HepG2 (cell line): ENCODE measurements at regions not wholly inside any gene's neighbourhood (a gene's known extent, or its start where the extent isn't known, plus 50 kb on each side); places are given as distances from the start of the nearest gene placed in this dataset.

Experiments
- ATAC-seq: fragments of 200-7000 bp; cut with Tn5 transposase; 3 replicates; pipeline ENCODE4 v1.9.1; 2020; ENCODE audit warnings: mild to moderate bottlenecking, moderate library complexity
- BruUV-seq: library from RNA; stranded (reverse); fragments of 400-500 nt; replicated peaks from 2 replicates; lab custom pipeline; 2021; lab: Mats Ljungman, UMichigan
- CTCF ChIA-PET: fragments of 300-600 bp; formaldehyde crosslinking; extraction: SDS; loops from one replicate; lab custom pipeline; 2021; ENCODE audit warnings: low total read pairs, inconsistent platforms, low intra/inter-chr PET ratio; lab: Yijun Ruan, JAX
- POLR2A ChIA-PET: fragments of 350-600 bp; sonication (Branson Sonifier 250); formaldehyde crosslinking; loops from one replicate; lab custom pipeline; 2020; ENCODE audit warnings: antibody characterized with exemption, inconsistent platforms; lab: Yijun Ruan, JAX
- DNase-seq: peaks from one replicate; pipeline ENCODE4 v3.0.0-alpha.2; 2015; ENCODE audit warnings: low spot score
- FAIRE-seq: peaks from 3 replicates; lab custom pipeline; 2011; peaks lifted over from hg19 to GRCh38; lab: Jason Lieb, UNC
- H2AFZ ChIP-seq: one replicate; pipeline ENCODE4 v1.6.1; 2011; ENCODE audit warnings: low read length, inconsistent platforms
- H3K27ac ChIP-seq: fragments of 300-600 bp; 3 replicates; pipeline ENCODE4 v1.8.0; 2011; ENCODE audit warnings: mixed run types, mild to moderate bottlenecking, mixed read lengths, low read length, inconsistent platforms; ENCODE audit not compliant: insufficient read depth; ENCODE audit errors: extremely low read length
- H3K27me3 ChIP-seq, 2 experiments: fragments of 200-600 bp in 1 of 2; 2 replicates in 1 of 2; 3 replicates in 1 of 2; pipeline versions ENCODE4 v1.6.0 to v1.8.0; 2011; ENCODE audit warnings: low read length in 2 of 2, mild to moderate bottlenecking in 2 of 2, moderate library complexity in 2 of 2, inconsistent platforms in 1 of 2; ENCODE audit not compliant: insufficient read depth in 2 of 2, control insufficient read depth in 1 of 2
- H3K36me3 ChIP-seq, 2 experiments: fragments of 200-600 bp in 1 of 2; replicated peaks in 1 of 2; 2 replicates in 1 of 2; 3 replicates in 1 of 2; pipeline versions ENCODE4 v1.5.1 to v1.8.0; 2011; ENCODE audit warnings: low read length in 2 of 2, inconsistent platforms in 1 of 2; ENCODE audit not compliant: insufficient read depth in 2 of 2, control insufficient read depth in 1 of 2
- H3K4me1 ChIP-seq: 2 replicates; pipeline ENCODE4 v1.5.1; 2012; ENCODE audit warnings: low read length, inconsistent platforms; ENCODE audit not compliant: insufficient read depth
- H3K4me2 ChIP-seq: 2 replicates; pipeline ENCODE4 v1.6.0; 2011; ENCODE audit warnings: low read depth, low read length, inconsistent platforms
- H3K4me3 ChIP-seq, 3 experiments: fragments of 200-600 bp in 1 of 3; sonication (generic), shearing (Covaris generic) in 1 of 3; replicated peaks in 1 of 3; 2 replicates each; pipeline ENCODE4 v1.5.1; 2011 to 2016; ENCODE audit warnings: low read length in 3 of 3, inconsistent platforms in 2 of 3, low read depth in 2 of 3, mild to moderate bottlenecking in 2 of 3, control low read depth in 1 of 3, mixed read lengths in 1 of 3; ENCODE audit not compliant: insufficient read depth in 1 of 3
- H3K79me2 ChIP-seq: one replicate; pipeline ENCODE4 v1.6.1; 2011; ENCODE audit warnings: low read length, inconsistent platforms; ENCODE audit not compliant: insufficient read depth
- H3K9ac ChIP-seq: 2 replicates; pipeline ENCODE4 v1.6.0; 2011; ENCODE audit warnings: mild to moderate bottlenecking, low read depth, low read length, inconsistent platforms; ENCODE audit not compliant: insufficient read depth
- H3K9me3 ChIP-seq: 2 replicates; pipeline ENCODE4 v1.5.1; 2012; ENCODE audit warnings: mild to moderate bottlenecking, low read length
- H4K20me1 ChIP-seq: 2 replicates; pipeline ENCODE4 v1.6.0; 2011; ENCODE audit warnings: inconsistent platforms, mild to moderate bottlenecking, low read length, moderate library complexity; ENCODE audit not compliant: insufficient read depth
- MTA1 ChIP-seq: sonication (generic); formaldehyde crosslinking; IDR thresholded peaks from 2 replicates; pipeline ENCODE4 v1.4.0; 2020; ENCODE audit warnings: missing genetic modification reagents, mild to moderate bottlenecking, borderline replicate concordance
- NRL ChIP-seq: sonication (generic); formaldehyde crosslinking; IDR thresholded peaks from 2 replicates; pipeline ENCODE4 v1.5.0; 2020; ENCODE audit warnings: missing genetic modification reagents, mild to moderate bottlenecking, moderate library complexity, borderline replicate concordance
- SATB2 ChIP-seq: sonication (generic); formaldehyde crosslinking; IDR thresholded peaks from 2 replicates; pipeline ENCODE4 v1.5.0; 2020; ENCODE audit warnings: missing genetic modification reagents
- SMAD3 ChIP-seq: sonication (generic); formaldehyde crosslinking; IDR thresholded peaks from 2 replicates; pipeline ENCODE4 v1.4.0; 2020; ENCODE audit warnings: missing genetic modification reagents
- SRSF9 ChIP-seq: fragments of 200-400 bp; formaldehyde crosslinking; IDR thresholded peaks from 2 replicates; pipeline ENCODE4 v1.6.1; 2018; ENCODE audit warnings: borderline replicate concordance, mild to moderate bottlenecking, low read depth, low read length; ENCODE audit not compliant: insufficient read depth, poor library complexity, severe bottlenecking
- YEATS4 ChIP-seq: sonication (generic); formaldehyde crosslinking; IDR thresholded peaks from 2 replicates; pipeline ENCODE4 v1.4.0; 2020; ENCODE audit warnings: missing genetic modification reagents, borderline replicate concordance
- ZFY ChIP-seq: sonication (generic); formaldehyde crosslinking; IDR thresholded peaks from 2 replicates; pipeline ENCODE4 v1.4.0; 2020; ENCODE audit warnings: missing genetic modification reagents
- ZNF12 ChIP-seq: sonication (generic); formaldehyde crosslinking; IDR thresholded peaks from 2 replicates; pipeline ENCODE4 v1.5.0; 2020; ENCODE audit warnings: missing genetic modification reagents
- ZNF207 ChIP-seq: fragments of 450-650 bp; IDR thresholded peaks from 2 replicates; pipeline ENCODE4 v1.6.1; 2016; ENCODE audit warnings: antibody characterized with exemption, borderline replicate concordance
- ZNF567 ChIP-seq: sonication (generic); formaldehyde crosslinking; IDR thresholded peaks from 2 replicates; pipeline ENCODE4 v1.8.1; 2023; ENCODE audit warnings: mild to moderate bottlenecking, missing genetic modification reagents, borderline replicate concordance
- ZNF589 ChIP-seq: sonication (generic); formaldehyde crosslinking; conservative IDR thresholded peaks from 2 replicates; pipeline ENCODE4 v1.8.0; 2022; ENCODE audit warnings: mild to moderate bottlenecking, moderate library complexity, missing genetic modification reagents
- ZNF670 ChIP-seq: sonication (generic); formaldehyde crosslinking; IDR thresholded peaks from 2 replicates; pipeline ENCODE4 v1.8.0; 2022; ENCODE audit warnings: mild to moderate bottlenecking, missing genetic modification reagents, borderline replicate concordance
- ZNF878 ChIP-seq: sonication (generic); formaldehyde crosslinking; IDR thresholded peaks from 2 replicates; pipeline ENCODE4 v1.8.1; 2023; ENCODE audit warnings: mild to moderate bottlenecking, missing genetic modification reagents, moderate library complexity
- ZNF891 ChIP-seq: sonication (generic); formaldehyde crosslinking; IDR thresholded peaks from 2 replicates; pipeline ENCODE4 v1.5.0; 2020; ENCODE audit warnings: mild to moderate bottlenecking, missing genetic modification reagents
- WGBS: methylation state at CpG from one replicate; pipeline ENCODE4 v1.1.6; 2017; ENCODE audit warnings: low lambda C conversion rate; 5-methylcytosine and 5-hydroxymethylcytosine counted together
- in situ Hi-C: cut with HindIII; loops from 2 replicates; pipeline ENCODE4 v1.10.0; 2017; ENCODE audit warnings: low pct_unique_long_range_greater_than_20kb; ENCODE audit not compliant: extremely low pct_ligation_motif_present
- intact Hi-C: fragments of 100-400 bp; cut with micrococcal nuclease; formaldehyde crosslinking; loops from one replicate; pipeline ENCODE4 v1.10.0; 2022; ENCODE audit not compliant: unreplicated experiment
- TF ChIP-seq, protein P1 (sequence below): sonication (generic); formaldehyde crosslinking; IDR thresholded peaks from 2 replicates; pipeline ENCODE4 v1.5.0; 2020; ENCODE audit warnings: missing genetic modification reagents
- TF ChIP-seq, protein P2 (sequence below): IDR thresholded peaks from 2 replicates; pipeline ENCODE4 v1.6.1; 2016; ENCODE audit warnings: low read depth, control low read depth
- TF ChIP-seq, protein P3 (sequence below): sonication (generic); formaldehyde crosslinking; IDR thresholded peaks from 2 replicates; pipeline ENCODE4 v1.8.1; 2023; ENCODE audit warnings: missing genetic modification reagents, mild to moderate bottlenecking, borderline replicate concordance
- TF ChIP-seq, protein P4 (sequence below): IDR thresholded peaks from 2 replicates; pipeline ENCODE4 v1.6.1; 2016; ENCODE audit warnings: missing biosample characterization, missing genetic modification reagents, low read depth
- TF ChIP-seq, protein P5 (sequence below): sonication (generic); formaldehyde crosslinking; IDR thresholded peaks from 2 replicates; pipeline ENCODE4 v1.5.0; 2020; ENCODE audit warnings: missing genetic modification reagents

DNA sequence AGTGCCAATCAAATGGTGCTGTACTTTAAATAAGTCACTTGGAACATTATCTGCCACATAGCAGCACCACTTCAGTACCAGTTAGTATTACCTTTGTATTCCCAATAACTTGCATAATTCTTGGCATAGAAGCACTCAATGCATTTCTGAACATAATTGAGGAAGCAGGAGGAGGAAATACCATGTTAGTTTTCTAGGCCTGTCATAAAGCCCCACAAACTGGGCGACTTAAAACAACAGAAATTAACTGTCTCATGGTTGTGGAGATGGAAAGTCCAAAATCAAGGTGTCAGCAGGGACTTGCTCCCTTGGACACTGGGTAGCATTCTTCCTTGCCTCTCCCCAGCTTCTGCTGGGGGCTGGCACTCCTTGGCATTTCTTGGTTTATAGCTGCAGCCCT lies 296.2 kb downstream of the HS3ST1 start:
- no peak overlapping the region for H3K4me2 ChIP-seq
- no peak for DNase-seq
- H3K4me1 ChIP-seq: no peaks in the 10 kb centered on the region
- POLR2A ChIA-PET: no interaction called here
- FAIRE-seq: no peak
- intact Hi-C loops (no loop called here), in situ Hi-C loops (no loop called here)
- H2AFZ ChIP-seq: no peak overlapping the region
- 0% methylated on average over 1 of the region's 1 CpG for WGBS
- H4K20me1 ChIP-seq: no peaks in the 10 kb centered on the region
- CTCF ChIA-PET: no interaction called here
- no peaks in the 10 kb centered on the region for H3K79me2 ChIP-seq
- no peaks in the 10 kb centered on the region for H3K36me3 ChIP-seq
- no peak for ATAC-seq
- no peak overlapping the region for H3K4me3 ChIP-seq
- H3K27ac ChIP-seq: no peak overlapping the region
- H3K9me3 ChIP-seq: peaks cover 69% of the 10 kb centered on the region
- TF ChIP-seq ZNF567 (CRISPR knock-in tag) (no peak), ZFY (CRISPR knock-in tag) (no peak), YEATS4 (CRISPR knock-in tag) (no peak), ZNF589 (CRISPR knock-in tag) (no peak), ZNF12 (CRISPR knock-in tag) (no peak), ZNF670 (CRISPR knock-in tag) (no peak), ZNF207 (no peak), ZNF891 (CRISPR knock-in tag) (no peak), SATB2 (CRISPR knock-in tag) (no peak), SMAD3 (CRISPR knock-in tag) (no peak), SRSF9 (no peak), MTA1 (no peak), NRL (no peak), ZNF878 (CRISPR knock-in tag) (no peak)
- TF ChIP-seq, protein P1, sequence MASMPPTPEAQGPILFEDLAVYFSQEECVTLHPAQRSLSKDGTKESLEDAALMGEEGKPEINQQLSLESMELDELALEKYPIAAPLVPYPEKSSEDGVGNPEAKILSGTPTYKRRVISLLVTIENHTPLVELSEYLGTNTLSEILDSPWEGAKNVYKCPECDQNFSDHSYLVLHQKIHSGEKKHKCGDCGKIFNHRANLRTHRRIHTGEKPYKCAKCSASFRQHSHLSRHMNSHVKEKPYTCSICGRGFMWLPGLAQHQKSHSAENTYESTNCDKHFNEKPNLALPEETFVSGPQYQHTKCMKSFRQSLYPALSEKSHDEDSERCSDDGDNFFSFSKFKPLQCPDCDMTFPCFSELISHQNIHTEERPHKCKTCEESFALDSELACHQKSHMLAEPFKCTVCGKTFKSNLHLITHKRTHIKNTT (CRISPR knock-in tag): no peak
- TF ChIP-seq, protein P2, sequence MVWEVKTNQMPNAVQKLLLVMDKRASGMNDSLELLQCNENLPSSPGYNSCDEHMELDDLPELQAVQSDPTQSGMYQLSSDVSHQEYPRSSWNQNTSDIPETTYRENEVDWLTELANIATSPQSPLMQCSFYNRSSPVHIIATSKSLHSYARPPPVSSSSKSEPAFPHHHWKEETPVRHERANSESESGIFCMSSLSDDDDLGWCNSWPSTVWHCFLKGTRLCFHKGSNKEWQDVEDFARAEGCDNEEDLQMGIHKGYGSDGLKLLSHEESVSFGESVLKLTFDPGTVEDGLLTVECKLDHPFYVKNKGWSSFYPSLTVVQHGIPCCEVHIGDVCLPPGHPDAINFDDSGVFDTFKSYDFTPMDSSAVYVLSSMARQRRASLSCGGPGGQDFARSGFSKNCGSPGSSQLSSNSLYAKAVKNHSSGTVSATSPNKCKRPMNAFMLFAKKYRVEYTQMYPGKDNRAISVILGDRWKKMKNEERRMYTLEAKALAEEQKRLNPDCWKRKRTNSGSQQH (CRISPR knock-in tag): no peak
- TF ChIP-seq, protein P3, sequence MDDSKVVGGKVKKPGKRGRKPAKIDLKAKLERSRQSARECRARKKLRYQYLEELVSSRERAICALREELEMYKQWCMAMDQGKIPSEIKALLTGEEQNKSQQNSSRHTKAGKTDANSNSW (CRISPR knock-in tag): no peak
- TF ChIP-seq, protein P4, sequence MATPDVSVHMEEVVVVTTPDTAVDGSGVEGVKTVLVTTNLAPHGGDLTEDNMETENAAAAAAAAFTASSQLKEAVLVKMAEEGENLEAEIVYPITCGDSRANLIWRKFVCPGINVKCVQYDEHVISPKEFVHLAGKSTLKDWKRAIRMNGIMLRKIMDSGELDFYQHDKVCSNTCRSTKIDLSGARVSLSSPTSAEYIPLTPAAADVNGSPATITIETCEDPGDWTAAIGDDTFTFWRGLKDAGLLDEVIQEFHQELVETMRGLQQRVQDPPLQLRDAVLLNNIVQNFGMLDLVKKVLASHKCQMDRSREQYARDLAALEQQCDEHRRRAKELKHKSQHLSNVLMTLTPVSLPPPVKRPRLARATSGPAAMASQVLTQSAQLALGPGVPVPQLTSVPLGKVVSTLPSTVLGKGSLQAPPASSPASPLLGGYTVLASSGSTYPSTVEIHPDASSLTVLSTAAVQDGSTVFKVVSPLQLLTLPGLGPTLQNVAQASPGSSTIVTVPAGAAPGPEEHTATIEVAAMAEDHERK: no peak
- TF ChIP-seq, protein P5, sequence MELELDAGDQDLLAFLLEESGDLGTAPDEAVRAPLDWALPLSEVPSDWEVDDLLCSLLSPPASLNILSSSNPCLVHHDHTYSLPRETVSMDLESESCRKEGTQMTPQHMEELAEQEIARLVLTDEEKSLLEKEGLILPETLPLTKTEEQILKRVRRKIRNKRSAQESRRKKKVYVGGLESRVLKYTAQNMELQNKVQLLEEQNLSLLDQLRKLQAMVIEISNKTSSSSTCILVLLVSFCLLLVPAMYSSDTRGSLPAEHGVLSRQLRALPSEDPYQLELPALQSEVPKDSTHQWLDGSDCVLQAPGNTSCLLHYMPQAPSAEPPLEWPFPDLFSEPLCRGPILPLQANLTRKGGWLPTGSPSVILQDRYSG (CRISPR knock-in tag): no peak
- H3K27me3 ChIP-seq: no peaks in the 10 kb centered on the region
- H3K9ac ChIP-seq: no peak overlapping the region
- no TSS peak for BruUV-seq
